Fibroblast of pulmonary artery (primary cell): ENCODE measurements at regions not wholly inside any gene's neighbourhood (a gene's known extent, or its start where the extent isn't known, plus 50 kb on each side); places are given as distances from the start of the nearest gene placed in this dataset.
A peak's percentile ranks its signal among the peaks of the same experiment; 100 is the strongest.
"Not testable (repeated sequence)": the region's sequence is repeated elsewhere in the genome, so short reads cannot be mapped to it uniquely, and the experiment has no call there.

Experiments
- DNase-seq: peaks from one replicate; pipeline ENCODE4 v3.0.0-alpha.2; 2010; ENCODE audit warnings: low read depth
- H3K4me3 ChIP-seq: replicated peaks from 2 replicates; pipeline ENCODE4 v1.5.1; 2011; ENCODE audit warnings: low read depth, mild to moderate bottlenecking, control low read depth, low read length, moderate library complexity
- TF ChIP-seq, protein P1 (sequence below): IDR thresholded peaks from 2 replicates; pipeline ENCODE4 v1.5.1; 2011; ENCODE audit warnings: mild to moderate bottlenecking, control low read depth, low read length, inconsistent platforms; ENCODE audit errors: missing control alignments

GRCh38 chr15:77836906-77837648, 204.4 kb upstream of the LINGO1 start:
- no peak for DNase-seq
- TF ChIP-seq, protein P1, sequence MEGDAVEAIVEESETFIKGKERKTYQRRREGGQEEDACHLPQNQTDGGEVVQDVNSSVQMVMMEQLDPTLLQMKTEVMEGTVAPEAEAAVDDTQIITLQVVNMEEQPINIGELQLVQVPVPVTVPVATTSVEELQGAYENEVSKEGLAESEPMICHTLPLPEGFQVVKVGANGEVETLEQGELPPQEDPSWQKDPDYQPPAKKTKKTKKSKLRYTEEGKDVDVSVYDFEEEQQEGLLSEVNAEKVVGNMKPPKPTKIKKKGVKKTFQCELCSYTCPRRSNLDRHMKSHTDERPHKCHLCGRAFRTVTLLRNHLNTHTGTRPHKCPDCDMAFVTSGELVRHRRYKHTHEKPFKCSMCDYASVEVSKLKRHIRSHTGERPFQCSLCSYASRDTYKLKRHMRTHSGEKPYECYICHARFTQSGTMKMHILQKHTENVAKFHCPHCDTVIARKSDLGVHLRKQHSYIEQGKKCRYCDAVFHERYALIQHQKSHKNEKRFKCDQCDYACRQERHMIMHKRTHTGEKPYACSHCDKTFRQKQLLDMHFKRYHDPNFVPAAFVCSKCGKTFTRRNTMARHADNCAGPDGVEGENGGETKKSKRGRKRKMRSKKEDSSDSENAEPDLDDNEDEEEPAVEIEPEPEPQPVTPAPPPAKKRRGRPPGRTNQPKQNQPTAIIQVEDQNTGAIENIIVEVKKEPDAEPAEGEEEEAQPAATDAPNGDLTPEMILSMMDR, result no peak
- no peak overlapping the region for H3K4me3 ChIP-seq

DNA sequence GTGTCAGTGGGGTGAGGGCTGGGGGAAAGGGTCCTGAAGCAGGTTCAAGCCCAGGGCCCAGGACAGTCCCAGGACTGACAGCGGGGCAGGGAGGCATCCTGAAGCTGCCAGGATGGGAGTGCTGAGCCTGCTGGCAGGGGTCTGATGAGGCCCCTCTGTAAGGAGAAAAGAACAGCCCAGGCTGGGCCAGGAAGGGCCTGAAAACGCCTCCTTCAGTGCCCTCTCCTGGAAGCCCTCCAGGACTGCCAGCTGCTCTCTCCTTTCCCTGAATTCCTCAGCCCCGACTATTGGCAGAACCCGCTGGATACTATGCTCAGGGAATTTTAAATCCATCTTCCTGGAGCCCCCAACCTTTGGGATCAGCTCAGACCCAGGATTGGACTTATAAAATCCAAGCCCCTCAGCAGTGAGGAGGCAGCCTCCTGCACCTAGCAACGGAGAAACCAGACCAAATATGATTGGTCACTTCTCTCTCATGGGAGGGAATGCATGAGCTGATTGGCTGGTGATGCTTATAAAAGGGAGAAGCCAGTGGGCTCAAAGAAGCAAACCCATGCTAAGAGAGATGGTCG, 203.5 kb upstream of the LINGO1 start:
- TF ChIP-seq, protein P1, result no peak
- peak; percentile 37 for DNase-seq
- H3K4me3 ChIP-seq, result no peak overlapping the region

GRCh38 chr15:77834276-77834990, 201.7 kb upstream of the LINGO1 start:
- H3K4me3 ChIP-seq, result no peak overlapping the region
- TF ChIP-seq, protein P1, result no peak
- DNase-seq, result no peak

DNA sequence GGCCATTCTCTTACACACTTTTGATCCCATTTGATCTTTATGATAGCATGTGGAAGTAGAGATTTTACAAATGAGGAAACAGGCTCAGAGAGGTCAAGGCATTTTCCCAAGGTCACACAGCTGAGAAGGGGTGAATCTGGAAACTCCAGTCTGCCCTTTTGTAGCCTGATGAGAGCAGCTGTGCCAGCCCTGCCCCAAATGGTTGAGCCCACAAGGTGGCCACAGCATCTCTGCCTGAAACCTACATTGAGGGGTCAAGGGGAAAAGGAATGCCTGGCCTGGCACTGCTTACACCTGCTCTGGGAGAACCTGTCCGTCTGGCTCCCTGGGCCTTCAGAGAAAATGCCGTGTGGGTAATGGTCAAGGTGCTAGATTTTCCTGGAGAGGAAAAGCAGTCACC, 200.2 kb upstream of the LINGO1 start:
- no peak overlapping the region for H3K4me3 ChIP-seq
- TF ChIP-seq, protein P1, result no peak
- no peak for DNase-seq

GRCh38 chr15:77831986-77832385, 199.3 kb upstream of the LINGO1 start:
- no peak overlapping the region for H3K4me3 ChIP-seq
- TF ChIP-seq, protein P1, result no peak
- DNase-seq, result no peak

DNA sequence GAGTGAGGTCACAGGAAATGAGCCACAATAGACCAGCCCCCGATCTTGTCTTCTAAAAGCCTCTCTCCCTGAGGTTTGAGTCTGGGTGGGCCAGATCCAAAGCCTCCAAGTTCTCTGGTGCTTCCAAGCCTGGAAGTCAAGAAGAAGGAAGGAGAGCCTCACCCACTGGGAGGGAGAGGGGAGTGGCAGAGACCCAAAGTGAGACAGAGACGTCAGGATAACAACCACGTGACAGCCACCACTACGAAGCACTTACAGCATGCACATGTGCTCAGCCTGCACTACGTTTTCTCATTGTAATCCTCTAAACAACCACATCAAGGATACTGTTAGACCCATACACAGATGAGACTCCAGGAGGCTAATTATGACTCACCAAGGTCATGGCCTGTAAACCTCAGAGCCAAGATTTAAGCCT, 197.3 kb upstream of the LINGO1 start:
- TF ChIP-seq, protein P1, result no peak
- no peak overlapping the region for H3K4me3 ChIP-seq
- DNase-seq, result peak; percentile 55

- DNase-seq, H3K4me3 ChIP-seq: not testable (repeated sequence)
Observed at GRCh38 chr15:77829331-77829730, 196.6 kb upstream of the LINGO1 start.
